CD4-positive, alpha-beta memory T cell (primary cell): ENCODE measurements at regions not wholly inside any gene's neighbourhood (a gene's known extent, or its start where the extent isn't known, plus 50 kb on each side); places are given as distances from the start of the nearest gene placed in this dataset.

ENCODE experiments used
- CTCF ChIA-PET: fragments of 350-600 bp; sonication (Branson Sonifier 250); formaldehyde crosslinking; loops from one replicate; lab custom pipeline; 2021; ENCODE audit warnings: inconsistent platforms; ENCODE audit not compliant: partially characterized antibody; lab: Charles Lee
- POLR2A ChIA-PET: fragments of 350-600 bp; sonication (Branson Sonifier 250); formaldehyde crosslinking; loops from one replicate; lab custom pipeline; 2021; ENCODE audit not compliant: partially characterized antibody; lab: Charles Lee
- DNase-seq, 5 donors: peaks; one replicate each; pipeline versions ENCODE4 v3.0.0 to v3.0.0-alpha.2; 2020 to 2022; ENCODE audit warnings: mixed read lengths in 1 of 5
- H3K27ac ChIP-seq: one replicate; pipeline ENCODE4 v1.7.0; 2013; ENCODE audit warnings: low read depth, low read length
- H3K27me3 ChIP-seq: 2 replicates; pipeline ENCODE4 v1.7.0; 2013; ENCODE audit warnings: mild to moderate bottlenecking, low read length, moderate library complexity; ENCODE audit not compliant: insufficient read depth
- H3K36me3 ChIP-seq: 2 replicates; pipeline ENCODE4 v1.7.0; 2013; ENCODE audit warnings: mild to moderate bottlenecking, low read length, moderate library complexity; ENCODE audit not compliant: insufficient read depth
- H3K4me1 ChIP-seq: 2 replicates; pipeline ENCODE4 v1.7.0; 2013; ENCODE audit warnings: mild to moderate bottlenecking, low read length, moderate library complexity; ENCODE audit not compliant: insufficient read depth
- H3K4me3 ChIP-seq, 2 donors: one replicate each; pipeline ENCODE4 v1.7.0; 2013; ENCODE audit warnings: low read length in 2 of 2, mild to moderate bottlenecking in 1 of 2
- H3K9me3 ChIP-seq, 2 donors: one replicate each; pipeline ENCODE4 v1.7.0; 2013; ENCODE audit warnings: low read length in 2 of 2, control low read depth in 1 of 2; ENCODE audit not compliant: control insufficient read depth in 1 of 2
- H3K27ac Mint-ChIP-seq, 7 donors: one replicate each; pipeline ENCODE4 v1.8.0; 2020 to 2021; ENCODE audit warnings: mixed read lengths in 7 of 7, mild to moderate bottlenecking in 6 of 7, inconsistent platforms in 3 of 7, moderate library complexity in 3 of 7
- H3K27me3 Mint-ChIP-seq, 2 donors: one replicate each; pipeline ENCODE4 v1.8.0; 2020 to 2021; ENCODE audit warnings: mixed read lengths in 2 of 2
- H3K36me3 Mint-ChIP-seq, 2 donors: one replicate each; pipeline ENCODE4 v1.8.0; 2020 to 2021; ENCODE audit warnings: mixed read lengths in 2 of 2, inconsistent platforms in 1 of 2, mild to moderate bottlenecking in 1 of 2
- H3K4me1 Mint-ChIP-seq, 4 donors: one replicate each; pipeline ENCODE4 v1.8.0; 2020 to 2021; ENCODE audit warnings: mixed read lengths in 4 of 4, mild to moderate bottlenecking in 1 of 4
- H3K4me3 Mint-ChIP-seq, 8 donors: one replicate each; pipeline ENCODE4 v1.8.0; 2020 to 2021; ENCODE audit warnings: mixed read lengths in 8 of 8, mild to moderate bottlenecking in 7 of 8, moderate library complexity in 6 of 8, inconsistent platforms in 3 of 8
- H3K9me3 Mint-ChIP-seq, 8 donors: one replicate each; pipeline ENCODE4 v1.8.0; 2020 to 2021; ENCODE audit warnings: mixed read lengths in 8 of 8, mild to moderate bottlenecking in 5 of 8, inconsistent platforms in 3 of 8, moderate library complexity in 1 of 8
- intact Hi-C: fragments of 100-400 bp; cut with micrococcal nuclease; formaldehyde crosslinking; loops from one replicate; pipeline ENCODE4 v1.15.1; 2023

- intact Hi-C loops: loop anchor here (10.0 kb wide), 1 partner anchor 115 kb away; no protein-coding TSS in a partner anchor
- H3K4me1 Mint-ChIP-seq: peaks cover 8 to 29% (median 11%) of the 10 kb centered on the region in 4 donors
- H3K27me3 Mint-ChIP-seq: no peaks in the 10 kb centered on the region
- ChIA-PET CTCF (no interaction called here), POLR2A (no interaction called here)
- no peak overlapping the region for H3K27ac Mint-ChIP-seq
- H3K36me3 ChIP-seq: no peaks in the 10 kb centered on the region
- H3K36me3 Mint-ChIP-seq: no peaks in the 10 kb centered on the region
- no peaks in the 10 kb centered on the region for H3K9me3 ChIP-seq
- H3K27ac ChIP-seq: no peak overlapping the region
- H3K4me3 Mint-ChIP-seq: no peak overlapping the region
- H3K4me1 ChIP-seq: no peaks in the 10 kb centered on the region
- H3K9me3 Mint-ChIP-seq: peaks cover 0 to 2% (median 0%) of the 10 kb centered on the region in 8 donors
- no peak overlapping the region for H3K4me3 ChIP-seq
- no peaks in the 10 kb centered on the region for H3K27me3 ChIP-seq
- no peak for DNase-seq
Measured at GRCh38 chr2:147509821-147510220, 335.0 kb upstream of the ACVR2A start.

- Mint-ChIP-seq H3K4me3 (no peak overlapping the region), H3K27ac (no peak overlapping the region), H3K9me3 (peaks cover 0 to 2% (median 0%) of the 10 kb centered on the region in 8 donors), H3K36me3 (no peaks in the 10 kb centered on the region), H3K4me1 (peaks cover 27 to 44% (median 33%) of the 10 kb centered on the region in 4 donors), H3K27me3 (no peaks in the 10 kb centered on the region)
- Histone ChIP-seq H3K4me3 (no peak overlapping the region), H3K27ac (no peak overlapping the region), H3K36me3 (no peaks in the 10 kb centered on the region), H3K27me3 (no peaks in the 10 kb centered on the region), H3K9me3 (no peaks in the 10 kb centered on the region), H3K4me1 (peaks cover 17% of the 10 kb centered on the region)
- ChIA-PET POLR2A (no interaction called here), CTCF (no interaction called here)
- intact Hi-C loops: loop anchor here (10.0 kb wide), 1 partner anchor 118 kb away; no protein-coding TSS in a partner anchor
- DNase-seq: no peak
Measured at GRCh38 chr2:147506889-147507288, 337.9 kb upstream of the ACVR2A start.

- CTCF ChIA-PET: interaction anchor here (1.2 kb wide), 1 partner anchor 19 kb away, joined by 3 read pairs; no protein-coding TSS in a partner anchor
- POLR2A ChIA-PET: no interaction called here
- no peaks in the 10 kb centered on the region for H3K9me3 ChIP-seq
- H3K27ac ChIP-seq: no peak overlapping the region
- Mint-ChIP-seq H3K4me1 (peaks cover 43 to 70% (median 53%) of the 10 kb centered on the region in 4 donors), H3K27me3 (no peaks in the 10 kb centered on the region), H3K9me3 (peaks cover 0 to 2% (median 0%) of the 10 kb centered on the region in 8 donors), H3K27ac (peak overlapping the region in 1 of 7 donors; percentile 68), H3K4me3 (peak overlapping the region in 2 of 8 donors; percentile 0 to 13), H3K36me3 (no peaks in the 10 kb centered on the region)
- H3K36me3 ChIP-seq: no peaks in the 10 kb centered on the region
- no peaks in the 10 kb centered on the region for H3K27me3 ChIP-seq
- H3K4me3 ChIP-seq: no peak overlapping the region
- no peak for DNase-seq
- H3K4me1 ChIP-seq: peaks cover 45% of the 10 kb centered on the region
- intact Hi-C loops: loop anchor here (10.0 kb wide), 1 partner anchor 122 kb away; no protein-coding TSS in a partner anchor
Measured at GRCh38 chr2:147502711-147503290, 342.0 kb upstream of the ACVR2A start.

GRCh38 chr2:147501968-147502367 lies 342.9 kb upstream of the ACVR2A start:
- Histone ChIP-seq H3K9me3 (no peaks in the 10 kb centered on the region), H3K36me3 (no peaks in the 10 kb centered on the region), H3K4me3 (no peak overlapping the region), H3K27me3 (no peaks in the 10 kb centered on the region), H3K4me1 (peaks cover 50% of the 10 kb centered on the region), H3K27ac (no peak overlapping the region)
- Mint-ChIP-seq H3K27me3 (no peaks in the 10 kb centered on the region), H3K4me1 (peaks cover 45 to 77% (median 59%) of the 10 kb centered on the region in 4 donors), H3K9me3 (peaks cover 0 to 2% (median 0%) of the 10 kb centered on the region in 8 donors), H3K36me3 (no peaks in the 10 kb centered on the region), H3K27ac (peak overlapping the region in 1 of 7 donors; percentile 77), H3K4me3 (no peak overlapping the region)
- CTCF ChIA-PET: interaction anchor here (1.2 kb wide), 1 partner anchor 18 kb away, joined by 3 read pairs; no protein-coding TSS in a partner anchor
- POLR2A ChIA-PET: no interaction called here
- intact Hi-C loops: loop anchor here (10.0 kb wide), 1 partner anchor 123 kb away; no protein-coding TSS in a partner anchor
- DNase-seq: no peak

GRCh38 chr2:147500819-147501395 lies 343.9 kb upstream of the ACVR2A start:
- CTCF ChIA-PET: interaction anchor here (1.5 kb wide), 1 partner anchor 169 kb away, joined by 3 read pairs; no protein-coding TSS in a partner anchor
- no peaks in the 10 kb centered on the region for H3K27me3 Mint-ChIP-seq

GRCh38 chr2:147500229-147500628 lies 344.6 kb upstream of the ACVR2A start:
- ChIA-PET POLR2A (interaction anchor here (1.1 to 2.0 kb wide), 4 partner anchors 9 to 202 kb away, joined by 3 to 10 read pairs (median 4); no protein-coding TSS in a partner anchor), CTCF (interaction anchor here (1.5 kb wide), 1 partner anchor 168 kb away, joined by 3 read pairs; no protein-coding TSS in a partner anchor)
- Mint-ChIP-seq H3K4me1 (peaks cover 48 to 81% (median 62%) of the 10 kb centered on the region in 4 donors), H3K4me3 (peak overlapping the region; percentile 17 to 87 (median 66)), H3K36me3 (no peaks in the 10 kb centered on the region), H3K27ac (peak overlapping the region; percentile 8 to 78 (median 61)), H3K9me3 (peaks cover 0 to 2% (median 0%) of the 10 kb centered on the region in 8 donors), H3K27me3 (no peaks in the 10 kb centered on the region)
- H3K27ac ChIP-seq: peak overlapping the region; percentile 5
- no peak overlapping the region for H3K4me3 ChIP-seq
- H3K9me3 ChIP-seq: no peaks in the 10 kb centered on the region
- intact Hi-C loops: loop anchor here (1.0 to 10.0 kb wide), 2 partner anchors 9 to 125 kb away; no protein-coding TSS in a partner anchor
- no peaks in the 10 kb centered on the region for H3K36me3 ChIP-seq
- H3K27me3 ChIP-seq: no peaks in the 10 kb centered on the region
- DNase-seq: peak in 4 of 5 donors; percentile 47 to 65 (median 56)
- peaks cover 52% of the 10 kb centered on the region for H3K4me1 ChIP-seq

More at GRCh38 chr2:147500819-147501395, 343.9 kb upstream of the ACVR2A start:
- Mint-ChIP-seq H3K36me3 (no peaks in the 10 kb centered on the region), H3K9me3 (peaks cover 0 to 2% (median 0%) of the 10 kb centered on the region in 8 donors), H3K4me3 (peak overlapping the region in 7 of 8 donors; percentile 36 to 87 (median 70)), H3K27ac (peak overlapping the region in 3 of 7 donors; percentile 14 to 78 (median 62)), H3K4me1 (peaks cover 46 to 81% (median 62%) of the 10 kb centered on the region in 4 donors)
- H3K27me3 ChIP-seq: no peaks in the 10 kb centered on the region
- H3K4me1 ChIP-seq: peaks cover 52% of the 10 kb centered on the region
- H3K4me3 ChIP-seq: no peak overlapping the region
- no peak overlapping the region for H3K27ac ChIP-seq
- DNase-seq: no peak
- intact Hi-C loops: loop anchor here (1.0 to 10.0 kb wide), 2 partner anchors 10 to 124 kb away; no protein-coding TSS in a partner anchor
- H3K9me3 ChIP-seq: no peaks in the 10 kb centered on the region
- POLR2A ChIA-PET: interaction anchor here (1.1 to 2.0 kb wide), 4 partner anchors 10 to 203 kb away, joined by 3 to 10 read pairs (median 4); no protein-coding TSS in a partner anchor
- H3K36me3 ChIP-seq: no peaks in the 10 kb centered on the region
